ENCODE measurements at regions not wholly inside any gene's neighbourhood (a gene's known extent, or its start where the extent isn't known, plus 50 kb on each side); places are given as distances from the start of the nearest gene placed in this dataset.

GRCh38 chr22:49142891-49143290 lies 684.8 kb downstream of the BRD1 start:
- no peak for DNase-seq

- DNase-seq: no peak
These were observed 685.4 kb downstream of the BRD1 start for GRCh38 chr22:49142296-49142695.

GRCh38 chr22:49141761-49142160 lies 685.9 kb downstream of the BRD1 start:
- DNase-seq: no peak

DNA sequence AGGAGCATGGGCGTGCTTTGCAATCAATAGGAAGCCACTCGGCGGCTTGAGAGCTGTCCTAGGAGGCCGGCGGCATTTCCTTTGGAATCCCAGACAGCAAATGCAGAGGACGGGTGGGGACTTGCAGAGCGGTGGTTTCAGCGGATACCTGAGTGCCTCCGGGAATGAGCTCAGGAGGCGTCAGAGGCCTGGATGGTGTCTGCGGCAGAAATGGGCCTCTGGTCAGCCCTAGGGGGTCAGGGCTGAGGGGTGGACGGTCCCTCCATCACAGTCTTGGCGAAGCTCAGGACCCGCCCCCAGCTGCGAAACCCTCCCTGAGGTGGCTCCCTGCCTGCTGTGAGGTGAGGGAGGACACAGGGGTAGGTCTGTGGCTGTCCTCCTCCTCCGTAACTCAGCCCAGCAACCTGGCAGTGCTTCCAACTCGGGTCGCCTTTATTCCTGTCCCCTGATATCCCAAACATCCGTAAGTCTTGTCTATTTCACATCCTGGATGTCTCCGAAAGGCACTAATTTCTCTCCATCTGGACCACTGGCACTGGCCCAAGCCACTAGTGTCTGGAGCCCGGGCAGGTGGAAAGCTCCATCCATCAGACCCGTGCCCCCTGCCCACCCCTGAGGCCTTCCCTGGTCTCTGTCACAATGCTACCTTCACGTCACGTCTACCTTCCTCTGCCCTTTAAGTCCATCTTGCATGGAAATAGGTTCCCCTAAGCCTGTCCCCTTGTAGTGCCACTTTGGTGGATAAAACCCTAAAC lies 686.6 kb downstream of the BRD1 start:
- no peak for DNase-seq

DNA sequence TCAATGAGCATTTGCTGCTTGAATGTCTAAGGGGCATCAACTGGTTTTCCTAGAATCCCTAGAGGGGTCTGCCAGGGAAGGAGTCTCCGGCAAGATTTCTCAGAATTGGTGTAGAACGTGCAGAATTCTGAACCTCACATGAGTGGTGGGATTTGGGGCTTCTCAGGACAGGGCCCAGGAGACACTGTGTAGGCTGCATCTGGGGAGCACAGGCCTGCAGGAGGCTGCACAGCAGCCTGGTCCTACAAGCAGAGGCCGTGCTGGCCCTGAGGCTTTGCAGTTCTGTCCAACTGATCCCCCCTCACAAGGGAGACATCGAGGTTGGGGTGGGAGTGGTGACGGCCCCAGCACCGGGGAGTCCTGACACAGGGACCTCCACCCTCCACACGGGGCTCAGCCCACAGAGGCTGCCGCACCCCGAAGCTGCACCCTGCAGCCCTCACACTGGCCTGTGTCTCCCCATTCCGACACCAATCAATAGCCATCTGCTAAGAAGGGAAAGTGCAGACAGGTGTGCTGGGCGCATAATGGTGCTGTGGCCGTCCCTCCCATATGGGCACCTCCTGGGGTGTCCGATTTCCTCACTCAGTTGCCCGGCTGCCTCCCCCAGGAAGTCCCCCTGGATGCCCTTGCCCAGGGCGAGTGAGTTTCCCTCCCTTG lies 688.1 kb downstream of the BRD1 start:
- no peak for DNase-seq

- no peak for DNase-seq
These were observed 689.4 kb downstream of the BRD1 start for GRCh38 chr22:49138250-49138790.

GRCh38 chr22:49137206-49137840 lies 690.4 kb downstream of the BRD1 start:
- DNase-seq: no peak

GRCh38 chr22:49136816-49137180 lies 690.9 kb downstream of the BRD1 start:
- DNase-seq: no peak

DNA sequence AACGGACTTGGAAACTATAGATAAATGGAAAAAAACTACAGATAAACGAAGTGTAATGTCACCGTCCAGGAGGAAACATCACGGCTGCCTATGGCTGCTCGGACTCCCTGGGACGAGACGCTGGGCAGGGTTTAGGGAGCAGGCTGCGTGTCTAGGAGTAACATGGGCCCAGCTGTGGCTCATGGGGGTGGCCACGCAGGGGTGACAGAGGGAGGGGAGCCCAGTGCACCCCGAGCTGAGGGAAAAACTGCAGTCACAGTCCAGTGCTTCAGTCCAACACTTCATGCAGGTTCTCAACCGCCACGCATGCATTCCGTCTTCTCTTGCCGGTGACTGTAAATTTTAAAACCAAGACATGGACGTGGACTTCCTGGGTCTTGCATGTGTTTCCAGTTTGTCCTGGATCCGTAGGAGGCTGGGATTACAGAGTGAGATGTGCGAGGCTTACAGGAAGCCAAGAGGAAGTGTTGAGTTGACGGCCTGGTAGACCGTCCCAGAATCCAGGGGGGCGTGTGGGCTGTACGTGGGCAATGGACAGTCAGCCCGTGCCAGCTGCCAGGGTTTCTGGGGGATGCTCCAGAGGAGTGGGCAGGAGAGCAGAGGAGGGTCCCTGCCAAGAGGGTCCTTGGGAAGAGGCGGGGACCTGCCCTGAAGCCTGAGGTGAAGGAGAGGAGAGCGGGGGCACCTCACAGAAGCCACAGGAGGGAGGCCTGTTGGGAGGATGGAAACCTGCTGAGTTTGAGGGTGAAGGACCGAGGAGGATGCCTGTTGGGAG lies 691.4 kb downstream of the BRD1 start:
- DNase-seq: no peak

- no peak for DNase-seq
These were observed 693.6 kb downstream of the BRD1 start for GRCh38 chr22:49134076-49134475.

DNA sequence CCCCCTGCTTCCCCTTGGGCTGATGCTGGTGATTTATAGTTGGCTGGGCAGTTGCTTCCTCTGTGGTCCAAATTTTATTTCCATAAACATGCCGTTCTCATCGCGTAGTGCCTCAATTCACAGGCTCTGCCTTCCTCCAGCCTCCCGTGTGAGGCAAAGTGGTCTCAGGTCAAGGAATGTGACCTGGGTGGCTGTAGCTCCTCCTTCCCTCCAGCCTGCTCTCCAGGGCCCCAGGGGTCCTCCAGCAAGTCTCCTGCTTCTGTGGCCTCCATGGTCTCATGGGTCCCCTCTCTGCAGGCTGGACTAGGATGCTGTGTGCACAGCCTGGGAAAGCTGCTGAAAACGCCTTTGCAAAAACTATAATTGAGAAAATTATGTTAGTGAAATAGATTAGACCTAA lies 694.1 kb downstream of the BRD1 start:
- DNase-seq: no peak

DNA sequence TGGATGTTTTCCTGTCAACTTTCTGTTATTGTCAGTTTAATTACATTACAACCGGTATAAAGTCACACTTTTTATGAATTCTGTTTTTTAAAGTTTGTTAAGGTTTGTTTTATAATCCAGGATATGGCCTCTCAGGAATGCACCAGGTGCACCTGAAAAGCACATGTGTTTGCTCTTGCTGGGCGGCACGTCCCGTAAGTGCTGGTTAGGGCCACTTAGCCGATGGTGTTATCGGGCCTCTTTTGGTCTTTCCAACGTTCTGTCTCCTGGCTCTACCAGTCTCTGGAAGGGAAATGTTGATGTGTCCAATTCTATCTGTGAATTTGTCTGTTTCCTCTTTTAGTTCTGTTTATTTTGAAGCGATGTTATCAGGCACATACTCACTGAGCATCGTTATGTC lies 695.7 kb downstream of the BRD1 start:
- no peak for DNase-seq

GRCh38 chr22:49129736-49130135 lies 697.9 kb downstream of the BRD1 start:
- DNase-seq: no peak

- DNase-seq: no peak
These were observed 698.8 kb downstream of the BRD1 start for GRCh38 chr22:49128874-49129273.

- no peak for DNase-seq
These were observed 703.1 kb downstream of the BRD1 start for GRCh38 chr22:49124608-49125007.

GRCh38 chr22:49123621-49124192 lies 704.0 kb downstream of the BRD1 start:
- DNase-seq: no peak

DNA sequence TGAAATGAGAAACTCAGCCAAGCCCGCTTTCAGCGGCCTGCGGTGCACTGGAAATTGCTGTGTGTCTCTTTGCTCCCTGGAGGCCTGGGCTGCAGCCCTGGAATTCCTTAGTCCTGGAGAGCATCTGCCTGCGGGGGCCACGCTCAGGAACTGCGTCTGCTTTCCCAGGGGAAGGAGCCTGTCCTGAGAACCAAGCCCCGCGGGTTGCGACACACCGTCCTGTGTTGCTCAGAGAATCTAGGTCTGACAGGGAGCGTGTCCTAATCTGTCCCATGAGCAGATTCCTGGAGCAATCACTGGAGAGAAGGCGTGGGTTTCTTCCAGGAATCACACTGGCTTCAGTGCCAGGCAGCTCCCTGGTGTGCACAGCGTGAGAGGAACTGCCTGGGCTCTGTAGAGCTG lies 708.1 kb downstream of the BRD1 start:
- no peak for DNase-seq

- DNase-seq: no peak
These were observed 709.6 kb downstream of the BRD1 start for GRCh38 chr22:49118065-49118464.

GRCh38 chr22:49117486-49117885 lies 710.2 kb downstream of the BRD1 start:
- no peak for DNase-seq

DNA sequence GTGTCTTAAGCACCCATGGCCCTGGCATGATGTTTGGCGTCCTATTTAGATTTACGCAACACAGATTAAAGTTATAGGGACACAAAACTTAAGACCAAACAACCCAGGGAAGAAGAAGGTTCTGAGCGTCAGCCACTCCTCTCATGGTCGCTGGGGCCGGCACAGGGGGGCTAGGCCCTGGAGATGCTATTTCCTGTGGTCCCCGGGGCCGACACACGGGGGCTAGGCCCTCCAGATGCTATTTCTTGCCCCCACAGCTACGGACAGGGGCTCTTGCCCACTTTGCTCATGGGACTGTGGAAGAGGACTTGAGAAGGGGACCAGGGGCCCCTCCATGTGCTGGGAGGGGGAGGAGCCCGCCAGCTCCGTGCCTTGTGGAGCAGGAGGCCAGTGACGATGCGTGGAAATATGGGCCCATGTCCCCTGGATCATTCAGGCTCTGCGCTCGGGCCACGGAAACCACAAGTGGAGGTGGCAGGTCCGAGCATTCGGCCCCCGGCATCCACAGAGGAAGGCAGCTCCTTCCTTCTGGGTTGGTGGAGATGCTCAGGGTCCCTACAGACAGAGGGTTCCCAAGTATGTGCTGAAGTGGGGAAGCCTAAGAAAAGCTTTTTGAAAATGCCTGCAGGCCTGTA lies 711.1 kb downstream of the BRD1 start:
- no peak for DNase-seq

GRCh38 chr22:49116021-49116420 lies 711.7 kb downstream of the BRD1 start:
- no peak for DNase-seq

- no peak for DNase-seq
These were observed 712.5 kb downstream of the BRD1 start for GRCh38 chr22:49115197-49115596.

Measured in stimulated activated CD4-positive, alpha-beta T cell treated with anti-CD3 and anti-CD28 coated beads, Interleukin-12 subunit alpha, Interleukin-12 subunit beta, amount 100 ng/mL, for 4 hours (primary cell).